ACHN (cell line): ENCODE measurements at regions not wholly inside any gene's neighbourhood (a gene's known extent, or its start where the extent isn't known, plus 50 kb on each side); places are given as distances from the start of the nearest gene placed in this dataset.

ENCODE experiments used
- DNase-seq: peaks from one replicate; pipeline ENCODE4 v3.0.0-alpha.2; 2015
- in situ Hi-C: cut with HindIII; loops from 2 replicates; pipeline ENCODE4 v1.10.0; 2017; ENCODE audit warnings: low sequenced_read_pairs, low pct_ligation_motif_present, low pct_unique_long_range_greater_than_20kb

GRCh38 chr17:72592242-72592966, 471.6 kb downstream of the SOX9 start:
- peak; percentile 87 for DNase-seq

GRCh38 chr17:72592967-72593325, 472.1 kb downstream of the SOX9 start:
- in situ Hi-C loops, result no loop called here
- no peak for DNase-seq

More at GRCh38 chr17:72592242-72592966, 471.6 kb downstream of the SOX9 start:
- in situ Hi-C loops, result no loop called here

- in situ Hi-C loops, result no loop called here
- DNase-seq, result no peak
Measured at GRCh38 chr17:72594248-72594647, 473.4 kb downstream of the SOX9 start.
